Psoas muscle (tissue), 7 donors: ENCODE measurements at regions not wholly inside any gene's neighbourhood (a gene's known extent, or its start where the extent isn't known, plus 50 kb on each side); places are given as distances from the start of the nearest gene placed in this dataset.

Experiments
- ATAC-seq, 4 donors: fragments of 200-7000 bp; cut with Tn5 transposase; one replicate each; pipeline ENCODE4 v1.9.1; 2020; ENCODE audit warnings: moderate library complexity in 3 of 4, mild to moderate bottlenecking in 2 of 4
- DNase-seq, 2 donors: peaks; one replicate each; pipeline ENCODE4 v3.0.0-alpha.2; 2020
- H3K27ac ChIP-seq: fragments of 200-600 bp; one replicate; pipeline ENCODE4 v1.8.0; 2022
- H3K27me3 ChIP-seq, 3 donors: fragments of 200-600 bp in 1 of 3; one replicate each; pipeline versions ENCODE4 v1.6.1 to v1.8.0; 2013 to 2022; ENCODE audit warnings: low read length in 2 of 3, mild to moderate bottlenecking in 2 of 3, moderate library complexity in 1 of 3; ENCODE audit not compliant: insufficient read depth in 3 of 3
- H3K36me3 ChIP-seq, 2 donors: fragments of 200-600 bp in 1 of 2; one replicate each; pipeline versions ENCODE4 v1.6.1 to v1.8.0; 2013 to 2022; ENCODE audit warnings: low read depth in 1 of 2, mild to moderate bottlenecking in 1 of 2, moderate library complexity in 1 of 2; ENCODE audit not compliant: insufficient read depth in 1 of 2
- H3K4me1 ChIP-seq: fragments of 200-600 bp; one replicate; pipeline ENCODE4 v1.8.0; 2022
- H3K4me3 ChIP-seq: fragments of 200-600 bp; one replicate; pipeline ENCODE4 v1.8.0; 2022; ENCODE audit warnings: mild to moderate bottlenecking
- H3K9me3 ChIP-seq: fragments of 200-600 bp; one replicate; pipeline ENCODE4 v1.8.0; 2022
- WGBS, 3 donors: extraction: QIAGEN DNeasy Blood & Tissue Kit; methylation state at CpG; one replicate each; pipeline versions ENCODE4 v1.1.6 to v1.1.7; 2013; 5-methylcytosine and 5-hydroxymethylcytosine counted together
- intact Hi-C, 2 donors: fragments of 100-400 bp; cut with DNase I; formaldehyde crosslinking; loops; one replicate each; pipeline versions ENCODE4 v1.11.0 to v1.14.2; 2022
- TF ChIP-seq, protein P1 (sequence below): fragments of 200-600 bp; IDR thresholded peaks from one replicate; pipeline ENCODE4 v1.8.0; 2022; ENCODE audit warnings: antibody characterized with exemption
- donor health status: healthy with polysubstance abuse.
- donor health status: DM: no; HTN: no; CAD: no; lungs with moderate emphysema.
- donor health status: Bipolar disorder and iron deficiency.
- donor health status: healthy.
- donor health status: DM: yes; HTN: yes; CAD: no.
- donor health status: DM: no; HTN: no; CAD: no.
- donor health status: DM: yes; HTN: yes; CAD: no.

DNA sequence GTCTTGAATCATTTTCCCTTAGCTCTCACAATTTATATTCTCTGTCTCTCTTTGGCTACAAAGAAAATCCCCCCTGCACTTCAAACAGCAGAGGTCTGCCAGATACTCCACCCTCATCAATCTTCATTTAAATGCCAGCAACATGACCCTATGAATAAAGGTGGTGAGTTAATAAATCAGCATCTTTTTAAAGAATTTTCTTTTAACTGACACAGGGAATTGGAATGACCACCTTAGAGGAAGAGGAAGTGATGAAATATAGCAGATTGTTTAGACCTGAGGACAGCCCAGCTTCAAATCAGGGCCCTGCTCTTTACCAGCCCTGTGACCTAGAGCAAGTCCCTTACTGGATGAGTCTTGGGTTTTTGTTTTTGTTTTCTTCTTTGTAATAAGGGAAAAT lies 223.1 kb upstream of the PAPPA start:
- TF ChIP-seq, protein P1, sequence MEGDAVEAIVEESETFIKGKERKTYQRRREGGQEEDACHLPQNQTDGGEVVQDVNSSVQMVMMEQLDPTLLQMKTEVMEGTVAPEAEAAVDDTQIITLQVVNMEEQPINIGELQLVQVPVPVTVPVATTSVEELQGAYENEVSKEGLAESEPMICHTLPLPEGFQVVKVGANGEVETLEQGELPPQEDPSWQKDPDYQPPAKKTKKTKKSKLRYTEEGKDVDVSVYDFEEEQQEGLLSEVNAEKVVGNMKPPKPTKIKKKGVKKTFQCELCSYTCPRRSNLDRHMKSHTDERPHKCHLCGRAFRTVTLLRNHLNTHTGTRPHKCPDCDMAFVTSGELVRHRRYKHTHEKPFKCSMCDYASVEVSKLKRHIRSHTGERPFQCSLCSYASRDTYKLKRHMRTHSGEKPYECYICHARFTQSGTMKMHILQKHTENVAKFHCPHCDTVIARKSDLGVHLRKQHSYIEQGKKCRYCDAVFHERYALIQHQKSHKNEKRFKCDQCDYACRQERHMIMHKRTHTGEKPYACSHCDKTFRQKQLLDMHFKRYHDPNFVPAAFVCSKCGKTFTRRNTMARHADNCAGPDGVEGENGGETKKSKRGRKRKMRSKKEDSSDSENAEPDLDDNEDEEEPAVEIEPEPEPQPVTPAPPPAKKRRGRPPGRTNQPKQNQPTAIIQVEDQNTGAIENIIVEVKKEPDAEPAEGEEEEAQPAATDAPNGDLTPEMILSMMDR: no peak

DNA sequence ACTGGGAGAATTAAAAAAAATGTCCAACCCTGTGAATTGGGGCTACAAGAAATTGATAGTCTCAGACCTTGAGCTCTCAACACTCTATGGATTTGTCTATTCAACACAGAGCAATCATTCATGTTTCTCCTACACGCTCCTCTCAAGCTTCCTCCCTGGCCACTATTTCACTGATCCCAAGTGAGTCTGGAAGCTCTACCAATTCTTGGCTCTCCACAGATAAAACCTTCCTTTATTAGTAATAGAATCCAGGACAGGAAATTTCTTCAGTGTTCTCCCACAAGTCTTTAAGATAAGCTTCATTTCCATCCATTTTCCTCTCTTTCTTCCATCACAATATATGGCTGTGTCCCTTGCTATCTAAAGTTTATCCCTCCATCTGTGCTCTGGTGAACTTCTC lies 215.1 kb upstream of the PAPPA start:
- Histone ChIP-seq H3K36me3 (no peaks in the 10 kb centered on the region), H3K9me3 (no peaks in the 10 kb centered on the region), H3K27me3 (no peaks in the 10 kb centered on the region), H3K27ac (no peak overlapping the region), H3K4me3 (no peak overlapping the region), H3K4me1 (no peaks in the 10 kb centered on the region)
- TF ChIP-seq, protein P1: no peak
- intact Hi-C loops: no loop called here
- no peak for ATAC-seq
- 76 to 89% (median 79%) methylated on average over 1 of the region's 1 CpG for WGBS, 3 donors
- DNase-seq: no peak

More for the DNA sequence above, 223.1 kb upstream of the PAPPA start:
- Histone ChIP-seq H3K4me1 (no peaks in the 10 kb centered on the region), H3K36me3 (no peaks in the 10 kb centered on the region), H3K27ac (no peak overlapping the region), H3K4me3 (no peak overlapping the region), H3K27me3 (no peaks in the 10 kb centered on the region), H3K9me3 (no peaks in the 10 kb centered on the region)
- DNase-seq: no peak
- intact Hi-C loops: no loop called here
- ATAC-seq: no peak

DNA sequence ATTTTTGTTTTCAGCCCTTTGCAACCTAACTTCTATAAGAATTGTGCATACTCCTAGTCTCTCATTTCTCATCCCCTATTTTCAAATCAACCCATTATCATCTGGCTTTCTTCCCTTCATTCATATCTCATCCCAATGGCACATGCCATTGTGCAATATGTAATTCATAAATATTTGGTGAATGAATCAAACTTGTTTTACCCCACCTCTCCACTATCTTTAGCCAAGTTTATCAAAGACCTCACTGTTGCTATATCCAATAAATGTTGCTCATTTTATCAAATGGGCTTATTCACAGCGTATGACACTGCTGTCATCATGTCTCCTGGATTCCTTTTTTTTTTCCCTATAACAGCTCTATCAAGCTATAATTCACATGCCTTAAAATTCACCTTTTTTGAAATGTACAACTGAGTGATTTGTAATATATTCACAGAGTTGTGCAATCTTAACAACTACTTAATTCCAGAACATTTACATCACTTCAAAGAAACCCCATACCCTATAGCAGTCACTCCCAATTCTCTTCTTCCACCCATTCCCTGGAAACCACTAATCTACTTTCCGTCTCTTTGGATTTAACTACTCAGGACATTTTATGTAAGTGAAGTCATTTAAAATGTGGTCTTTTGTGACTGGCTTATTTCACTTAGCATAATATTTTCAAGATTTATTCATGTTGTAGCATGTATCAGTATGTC lies 214.4 kb upstream of the PAPPA start:
- Histone ChIP-seq H3K27ac (no peak overlapping the region), H3K27me3 (no peaks in the 10 kb centered on the region), H3K4me1 (no peaks in the 10 kb centered on the region), H3K4me3 (no peak overlapping the region), H3K9me3 (no peaks in the 10 kb centered on the region), H3K36me3 (no peaks in the 10 kb centered on the region)
- no peak for DNase-seq
- WGBS, 3 donors: 68 to 75% (median 72%) methylated on average over 2 of the region's 2 CpGs
- intact Hi-C loops: no loop called here
- TF ChIP-seq, protein P1: no peak
- ATAC-seq: no peak

DNA sequence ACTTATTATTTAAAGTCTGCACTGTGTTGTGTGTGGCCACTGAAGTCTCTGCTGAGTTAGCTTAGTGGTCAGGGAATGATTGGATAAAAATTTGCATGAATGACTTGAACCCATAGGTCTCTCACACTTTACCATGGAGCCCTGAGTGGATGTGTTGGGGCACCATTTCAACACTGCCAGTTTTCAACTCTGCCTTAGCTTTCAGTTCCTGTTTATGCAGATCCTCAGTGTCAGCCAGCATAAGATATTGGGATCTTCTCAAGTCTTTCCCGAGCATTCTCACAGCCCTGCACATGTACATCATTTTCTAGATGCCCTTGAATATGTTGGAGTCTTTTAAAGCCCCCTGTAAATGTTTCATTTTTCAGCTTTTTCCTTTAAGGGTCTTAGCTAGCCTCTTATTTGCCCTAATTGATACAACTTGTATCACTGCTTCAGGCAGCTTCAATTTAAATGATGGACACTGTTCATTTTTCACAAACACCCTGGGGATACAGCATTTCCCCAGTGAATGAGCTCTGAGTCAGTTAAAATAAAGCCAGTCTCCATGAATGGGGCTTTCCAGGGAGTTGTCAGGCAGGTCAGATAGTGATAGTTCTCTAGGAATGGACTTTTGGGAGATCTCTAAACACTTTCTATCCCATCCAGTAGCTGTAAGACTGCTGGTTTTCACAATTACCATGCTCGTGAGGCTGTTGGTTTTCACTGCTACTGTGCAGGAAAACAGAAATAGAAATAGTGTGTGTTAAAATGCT lies 211.9 kb upstream of the PAPPA start:
- no peaks in the 10 kb centered on the region for H3K27me3 ChIP-seq
- WGBS, 3 donors: 56 to 65% (median 64%) methylated on average over 2 of the region's 2 CpGs
- H3K36me3 ChIP-seq: no peaks in the 10 kb centered on the region
- intact Hi-C loops: no loop called here
- H3K4me3 ChIP-seq: no peak overlapping the region
- H3K27ac ChIP-seq: no peak overlapping the region
- no peaks in the 10 kb centered on the region for H3K4me1 ChIP-seq
- TF ChIP-seq, protein P1: no peak
- H3K9me3 ChIP-seq: no peaks in the 10 kb centered on the region
- no peak for DNase-seq
- ATAC-seq: no peak
